Activated naive CD4-positive, alpha-beta T cell (primary cell): ENCODE measurements at regions not wholly inside any gene's neighbourhood (a gene's known extent, or its start where the extent isn't known, plus 50 kb on each side); places are given as distances from the start of the nearest gene placed in this dataset.
A peak's percentile ranks its signal among the peaks of the same experiment; 100 is the strongest.
"Not testable (repeated sequence)": the region's sequence is repeated elsewhere in the genome, so short reads cannot be mapped to it uniquely, and the experiment has no call there.

Source experiments
- DNase-seq, 4 experiments: peaks; one replicate each; lab custom pipeline; 2025; lab: John Stamatoyannopoulos, UW

DNA sequence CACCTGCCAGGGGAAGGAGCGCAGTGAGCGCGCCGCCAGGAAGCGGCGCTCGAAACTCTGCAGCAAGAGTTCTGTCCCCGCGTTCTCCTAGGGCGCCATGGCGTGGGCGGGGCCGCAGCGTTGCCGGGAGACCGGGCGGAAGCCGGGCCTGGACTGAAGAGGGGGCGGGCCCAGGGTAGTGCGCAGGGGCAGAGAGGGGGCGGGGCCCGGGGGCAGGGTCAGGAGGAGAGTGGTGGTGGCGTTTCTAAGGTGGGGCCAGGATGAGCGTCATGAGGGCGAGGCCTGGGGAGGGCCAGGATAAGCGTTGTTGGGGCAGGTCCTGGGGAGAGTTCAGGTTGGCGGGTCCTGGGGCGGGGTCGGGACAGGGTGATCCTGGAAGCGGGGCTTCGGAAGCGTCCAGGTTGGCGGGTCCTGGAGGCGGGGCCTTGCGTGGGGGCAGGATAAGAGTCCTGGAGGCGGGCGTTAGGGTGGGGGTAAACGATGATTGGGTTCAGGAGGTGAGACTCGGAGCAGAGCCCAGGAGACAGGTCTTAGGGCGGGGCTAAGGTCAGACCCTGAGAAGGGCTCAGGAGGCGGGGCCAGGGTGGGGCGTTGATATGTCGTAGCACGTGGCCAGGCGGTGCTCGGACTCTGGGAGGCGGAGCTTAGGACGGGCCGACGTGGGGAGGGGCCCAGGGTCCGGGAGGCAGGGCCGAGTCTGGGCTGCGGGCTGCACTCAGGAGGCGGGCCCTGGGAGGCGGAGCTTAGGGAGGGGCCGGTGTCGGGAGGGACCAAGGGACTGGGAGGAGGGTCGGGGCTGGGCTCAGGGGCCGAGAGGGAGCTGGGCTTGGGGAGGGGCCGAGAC lies 189.4 kb downstream of the ADRA2C start:
- DNase-seq = peak; percentile 96 to 98 (median 96)

DNA sequence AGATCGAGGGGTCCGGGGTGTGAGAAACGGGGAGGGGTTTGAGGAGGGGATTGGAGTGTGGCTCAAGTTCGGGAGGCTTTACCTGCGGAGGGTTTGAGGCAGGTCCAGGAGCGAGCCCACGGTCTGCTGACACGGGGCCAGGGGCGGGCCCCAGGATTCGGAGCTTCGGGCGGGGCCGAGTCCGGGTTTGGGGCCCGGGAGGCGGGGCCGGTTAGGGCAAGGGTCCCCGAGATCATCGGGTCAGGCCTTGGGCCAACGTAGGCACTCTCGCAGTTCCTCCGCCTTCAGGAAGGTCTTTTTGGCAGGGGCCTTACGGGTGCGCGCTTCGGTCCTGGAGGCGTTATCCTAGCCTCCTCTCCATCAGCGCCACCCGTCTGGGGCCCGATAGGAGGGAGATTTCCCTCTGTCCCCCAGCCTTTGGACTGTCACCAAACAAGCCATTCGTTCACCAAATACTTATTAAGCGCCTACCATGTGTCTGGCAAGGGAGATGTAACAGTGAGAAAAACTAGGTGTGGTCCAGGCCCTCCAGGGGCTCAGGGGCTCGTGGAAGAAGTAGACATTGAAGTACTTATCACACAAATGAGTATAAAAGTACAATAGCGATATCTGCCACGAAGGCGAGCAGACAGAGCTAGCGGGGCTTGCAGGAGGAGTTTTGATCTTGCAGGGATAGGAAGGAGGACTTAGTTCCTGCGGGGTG lies 190.1 kb downstream of the ADRA2C start:
- DNase-seq = peak in 1 of 4 experiments; percentile 21

DNA sequence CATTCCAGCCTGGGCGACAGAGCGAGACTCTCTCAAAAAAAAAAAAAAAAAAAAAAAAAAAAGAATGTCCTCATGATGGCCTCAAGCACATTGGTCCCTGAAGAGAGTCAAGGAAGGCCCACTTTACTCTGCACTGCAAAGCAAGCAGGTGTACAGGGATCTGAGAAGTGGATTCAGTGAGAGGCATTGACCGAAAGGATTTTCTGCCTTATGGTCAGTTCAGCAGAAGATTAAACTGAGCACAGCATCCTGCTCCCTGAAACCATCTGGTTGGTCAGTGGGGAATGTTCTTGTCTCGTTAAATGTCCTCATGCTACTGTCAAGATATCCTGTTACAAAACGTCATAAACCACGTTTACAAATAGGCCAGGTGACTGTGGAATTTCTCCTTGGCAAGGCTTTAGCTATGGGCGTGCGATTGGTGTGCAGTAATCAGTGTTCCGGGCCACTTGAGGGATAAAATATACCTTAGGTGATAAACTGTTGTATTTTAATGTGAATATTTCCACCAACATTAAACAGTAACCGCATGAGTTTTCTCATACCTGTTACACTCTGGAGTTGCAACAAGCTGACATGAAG lies 195.0 kb downstream of the ADRA2C start:
- not testable (repeated sequence) for DNase-seq

GRCh38 chr4:3964572-3965278 lies 198.5 kb downstream of the ADRA2C start:
- DNase-seq = not testable (repeated sequence)

DNA sequence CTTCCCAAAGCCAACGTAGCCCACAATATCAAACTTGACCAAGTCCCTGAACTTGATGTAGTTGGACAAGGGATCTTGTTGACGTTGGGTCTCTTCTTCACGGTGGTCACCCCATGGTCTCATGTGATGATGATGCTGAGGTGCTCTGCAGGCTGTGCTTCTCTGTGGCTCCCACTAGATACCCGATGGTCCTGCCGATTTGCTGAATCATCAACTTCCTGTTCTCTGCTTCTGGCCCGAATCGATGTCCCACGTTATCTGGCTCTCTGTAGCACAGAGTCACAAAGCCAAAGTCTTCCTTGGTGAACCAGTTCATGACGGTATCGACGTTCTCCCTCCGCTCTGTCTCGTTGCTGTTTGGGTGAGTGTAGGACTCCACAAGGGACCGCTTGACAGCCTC lies 201.0 kb downstream of the ADRA2C start:
- not testable (repeated sequence) for DNase-seq

GRCh38 chr4:3972626-3973025 lies 206.4 kb downstream of the ADRA2C start:
- not testable (repeated sequence) for DNase-seq

DNA sequence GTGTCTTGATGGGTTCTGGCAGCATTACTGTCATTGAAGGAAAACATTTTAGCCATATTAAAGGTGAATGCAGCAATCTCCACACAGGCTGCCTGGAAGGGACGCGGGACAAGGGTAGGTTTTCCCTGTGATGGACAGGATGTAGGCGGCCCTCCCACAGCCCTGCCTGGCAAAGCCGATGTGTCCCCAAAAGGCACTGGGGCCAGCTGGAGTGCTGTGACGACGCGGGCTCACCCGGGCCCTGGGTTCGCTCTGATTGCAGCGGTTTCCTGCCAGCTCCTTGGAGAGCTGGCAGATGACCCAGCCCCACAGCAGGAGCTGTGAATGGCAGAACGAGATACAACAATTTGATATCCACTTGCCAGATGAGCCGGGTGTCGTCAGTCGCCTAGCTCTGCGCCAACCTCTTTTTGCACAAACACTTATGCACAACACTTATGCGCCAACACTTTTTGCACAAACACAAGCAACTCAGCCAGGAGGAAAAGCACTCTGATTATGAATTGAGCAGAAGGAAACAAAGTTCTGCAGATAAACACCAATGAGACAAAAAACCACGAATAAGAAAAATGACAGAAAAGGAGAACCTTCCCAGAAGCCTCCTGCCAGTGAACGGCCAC lies 207.5 kb downstream of the ADRA2C start:
- not testable (repeated sequence) for DNase-seq

DNA sequence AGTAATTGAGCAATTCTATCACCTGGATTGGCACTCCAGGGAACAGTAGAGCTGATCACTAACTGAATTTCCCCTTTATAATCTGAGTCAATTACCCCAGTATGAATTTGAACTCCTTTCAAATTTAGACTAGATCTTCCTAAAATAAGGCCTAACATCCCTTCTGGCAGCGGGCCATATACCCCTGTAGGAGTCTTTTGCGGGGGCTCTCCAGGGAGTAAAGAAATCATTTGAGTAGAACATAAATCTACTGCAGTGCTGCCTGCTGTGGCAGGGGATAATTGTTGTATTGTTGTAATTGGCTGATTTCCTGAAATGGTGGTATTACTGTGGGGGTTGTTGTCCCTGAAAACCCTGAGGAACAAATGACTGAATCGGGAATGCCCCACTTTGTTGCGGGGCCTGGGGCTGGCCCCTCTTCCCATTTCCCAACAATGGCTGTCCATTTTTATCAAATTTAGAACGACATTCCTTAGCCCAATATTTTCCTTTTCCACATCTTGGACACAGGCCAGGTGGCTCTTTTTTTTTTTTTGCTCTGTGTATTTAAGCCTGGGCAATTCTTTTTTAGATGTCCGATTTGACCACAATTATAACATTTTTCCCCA lies 217.4 kb downstream of the ADRA2C start:
- DNase-seq = not testable (repeated sequence)

DNA sequence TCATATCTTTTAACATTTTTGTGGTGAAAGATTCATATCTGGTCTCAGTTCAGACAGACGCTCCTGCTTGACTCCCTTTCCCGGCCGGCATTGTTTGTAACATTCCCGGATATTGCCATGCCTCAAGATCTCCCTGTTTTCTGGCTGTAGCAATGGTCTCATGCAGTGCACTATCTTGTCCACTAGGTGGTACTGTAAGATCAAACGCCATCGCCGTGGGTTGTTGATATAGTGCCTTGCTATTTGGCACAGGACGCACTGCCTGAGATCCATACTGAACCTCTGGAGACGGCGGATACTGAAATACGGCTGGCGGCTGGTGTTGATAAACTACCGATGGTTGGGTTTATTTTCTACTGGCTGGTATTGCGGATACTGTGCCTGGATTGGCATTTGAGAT lies 218.6 kb downstream of the ADRA2C start:
- DNase-seq = not testable (repeated sequence)

DNA sequence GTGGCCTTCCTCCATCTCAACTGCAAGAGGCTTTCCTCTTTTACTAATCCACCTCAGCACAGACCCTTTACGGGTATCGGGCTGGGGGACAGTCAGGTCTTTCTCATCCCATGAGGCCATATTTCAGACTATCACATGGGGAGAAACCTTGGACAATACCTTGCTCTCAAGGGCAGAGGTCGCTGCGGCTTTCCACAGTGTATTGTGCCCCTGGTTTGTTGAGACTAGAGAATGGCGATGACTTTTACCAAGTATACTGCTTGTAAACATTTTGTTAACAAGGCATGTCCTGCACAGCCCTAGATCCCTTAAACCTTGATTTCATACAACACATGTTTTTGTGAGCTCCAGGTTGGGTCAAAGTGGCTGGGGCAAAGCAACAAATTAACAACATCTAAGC lies 220.2 kb downstream of the ADRA2C start:
- DNase-seq = not testable (repeated sequence)

- DNase-seq = not testable (repeated sequence)
These were observed 229.3 kb downstream of the OTOP1 start for GRCh38 chr4:3997386-3997785.

- not testable (repeated sequence) for DNase-seq
These were observed 222.7 kb downstream of the OTOP1 start for GRCh38 chr4:4004036-4004435.

GRCh38 chr4:4004702-4005101 lies 222.0 kb downstream of the OTOP1 start:
- DNase-seq = not testable (repeated sequence)

GRCh38 chr4:4006356-4006755 lies 220.4 kb downstream of the OTOP1 start:
- DNase-seq = not testable (repeated sequence)

DNA sequence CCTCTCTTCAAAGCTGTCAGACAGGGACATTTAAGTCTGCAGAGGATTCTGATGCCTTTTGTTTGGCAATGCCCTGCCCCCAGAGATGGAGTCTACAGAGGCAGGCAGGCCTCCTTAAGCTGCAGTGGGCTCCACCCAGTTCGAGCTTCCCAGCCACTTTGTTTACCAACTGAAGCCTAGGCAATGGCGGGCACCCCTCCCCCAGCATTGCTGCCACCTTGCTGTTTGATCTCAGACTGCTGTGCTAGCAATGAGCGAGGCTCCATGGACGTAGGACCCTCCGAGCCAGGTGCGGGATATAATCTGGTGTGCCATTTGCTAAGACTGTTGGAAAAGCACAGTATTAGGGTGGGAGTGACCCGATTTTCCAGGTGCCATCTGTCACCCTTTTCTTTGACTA lies 207.7 kb downstream of the OTOP1 start:
- not testable (repeated sequence) for DNase-seq

GRCh38 chr4:4021161-4021560 lies 205.6 kb downstream of the OTOP1 start:
- DNase-seq = not testable (repeated sequence)

DNA sequence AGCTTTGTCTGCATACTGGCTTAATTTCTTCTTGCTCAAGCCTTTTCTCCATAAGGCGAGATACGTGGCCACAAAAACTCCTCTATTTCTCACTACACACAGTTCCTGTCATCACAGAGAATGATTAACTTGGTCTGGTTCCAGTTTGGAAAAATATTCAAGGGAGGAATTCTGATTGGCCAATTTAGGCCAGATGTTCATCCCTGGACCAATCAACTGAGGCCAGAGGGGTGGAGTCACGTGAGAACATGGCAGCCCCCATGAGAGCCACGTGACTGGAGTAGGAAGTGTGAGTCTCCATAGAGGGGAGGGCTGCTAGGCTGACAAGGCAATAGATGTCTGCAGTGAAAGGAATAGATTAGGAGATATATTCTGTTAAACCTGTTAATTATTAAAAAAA lies 200.0 kb downstream of the OTOP1 start:
- DNase-seq = not testable (repeated sequence)

GRCh38 chr4:4028752-4029151 lies 198.0 kb downstream of the OTOP1 start:
- DNase-seq = not testable (repeated sequence)

- DNase-seq = not testable (repeated sequence)
These were observed 196.2 kb downstream of the OTOP1 start for GRCh38 chr4:4030509-4030908.

- DNase-seq = not testable (repeated sequence)
These were observed 195.1 kb downstream of the OTOP1 start for GRCh38 chr4:4031446-4032135.
